KMS-11 (cell line): ENCODE measurements at regions not wholly inside any gene's neighbourhood (a gene's known extent, or its start where the extent isn't known, plus 50 kb on each side); places are given as distances from the start of the nearest gene placed in this dataset.

Experiments
- H2AFZ ChIP-seq: fragments of 200-600 bp; sonication (generic); 2 replicates; pipeline ENCODE4 v1.6.1; 2016; ENCODE audit warnings: antibody characterized with exemption, mixed run types, low read depth
- H3K27ac ChIP-seq: fragments of 200-600 bp; sonication (generic); 2 replicates; pipeline ENCODE4 v1.6.1; 2016; ENCODE audit warnings: mild to moderate bottlenecking, mixed run types
- H3K27me3 ChIP-seq: fragments of 200-600 bp; sonication (generic); 2 replicates; pipeline ENCODE4 v1.6.1; 2017; ENCODE audit warnings: mild to moderate bottlenecking, low read depth, mixed run types, moderate library complexity; ENCODE audit not compliant: insufficient read depth
- H3K36me3 ChIP-seq: fragments of 200-600 bp; sonication (generic); 2 replicates; pipeline ENCODE4 v1.6.1; 2017; ENCODE audit warnings: mild to moderate bottlenecking, mixed run types; ENCODE audit not compliant: insufficient read depth
- H3K4me1 ChIP-seq: fragments of 200-600 bp; sonication (generic); 2 replicates; pipeline ENCODE4 v1.6.1; 2016; ENCODE audit warnings: mild to moderate bottlenecking, low read depth, mixed run types; ENCODE audit not compliant: poor library complexity, severe bottlenecking
- H3K4me2 ChIP-seq: fragments of 200-600 bp; sonication (generic); 2 replicates; pipeline ENCODE4 v1.7.0; 2016; ENCODE audit warnings: mild to moderate bottlenecking, mixed run types
- H3K4me3 ChIP-seq: fragments of 200-600 bp; sonication (generic); IDR thresholded peaks from 2 replicates; pipeline ENCODE4 v1.6.1; 2017; ENCODE audit warnings: low read depth, low read length, mixed read lengths; ENCODE audit not compliant: insufficient read depth
- H3K79me2 ChIP-seq: fragments of 200-600 bp; sonication (generic); 2 replicates; pipeline ENCODE4 v1.6.1; 2016; ENCODE audit warnings: low read depth, mixed run types; ENCODE audit not compliant: insufficient read depth
- H3K9ac ChIP-seq: fragments of 200-600 bp; sonication (generic); 2 replicates; pipeline ENCODE4 v1.6.1; 2016; ENCODE audit warnings: mild to moderate bottlenecking, mixed run types
- H4K20me1 ChIP-seq: fragments of 200-600 bp; sonication (generic); 2 replicates; pipeline ENCODE4 v1.6.1; 2016; ENCODE audit warnings: mild to moderate bottlenecking, mixed run types; ENCODE audit not compliant: insufficient read depth
- TF ChIP-seq, protein P1 (sequence below): fragments of 200-600 bp; sonication (generic); conservative IDR thresholded peaks from 2 replicates; pipeline ENCODE4 v1.6.1; 2017; ENCODE audit warnings: low read depth, mild to moderate bottlenecking, antibody characterized with exemption, low read length, moderate library complexity, mixed read lengths

DNA sequence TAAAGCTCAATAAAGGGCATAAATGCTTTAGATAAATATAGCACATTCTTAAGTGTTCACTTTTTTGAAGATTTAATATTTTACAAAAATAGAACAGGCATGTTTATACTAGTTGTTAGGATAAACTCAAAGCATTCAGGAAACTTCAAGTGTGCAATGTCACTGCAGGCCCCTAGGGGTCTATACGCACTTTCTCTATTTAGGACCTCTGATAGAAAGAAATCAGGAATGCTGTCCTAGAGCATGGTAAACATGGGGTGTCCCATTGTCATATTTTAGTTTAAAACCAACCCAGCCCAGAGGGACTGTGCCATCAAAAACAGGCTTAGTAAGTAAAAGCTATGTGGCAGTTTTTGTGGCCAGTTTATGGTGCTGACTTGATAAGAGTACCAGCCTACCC, 102.2 kb downstream of the BARHL2 start:
- H4K20me1 ChIP-seq: no peaks in the 10 kb centered on the region
- no peaks in the 10 kb centered on the region for H3K27me3 ChIP-seq
- H3K4me3 ChIP-seq: no peak overlapping the region
- H2AFZ ChIP-seq: no peak overlapping the region
- no peak overlapping the region for H3K27ac ChIP-seq
- no peaks in the 10 kb centered on the region for H3K79me2 ChIP-seq
- no peak overlapping the region for H3K4me2 ChIP-seq
- TF ChIP-seq, protein P1, sequence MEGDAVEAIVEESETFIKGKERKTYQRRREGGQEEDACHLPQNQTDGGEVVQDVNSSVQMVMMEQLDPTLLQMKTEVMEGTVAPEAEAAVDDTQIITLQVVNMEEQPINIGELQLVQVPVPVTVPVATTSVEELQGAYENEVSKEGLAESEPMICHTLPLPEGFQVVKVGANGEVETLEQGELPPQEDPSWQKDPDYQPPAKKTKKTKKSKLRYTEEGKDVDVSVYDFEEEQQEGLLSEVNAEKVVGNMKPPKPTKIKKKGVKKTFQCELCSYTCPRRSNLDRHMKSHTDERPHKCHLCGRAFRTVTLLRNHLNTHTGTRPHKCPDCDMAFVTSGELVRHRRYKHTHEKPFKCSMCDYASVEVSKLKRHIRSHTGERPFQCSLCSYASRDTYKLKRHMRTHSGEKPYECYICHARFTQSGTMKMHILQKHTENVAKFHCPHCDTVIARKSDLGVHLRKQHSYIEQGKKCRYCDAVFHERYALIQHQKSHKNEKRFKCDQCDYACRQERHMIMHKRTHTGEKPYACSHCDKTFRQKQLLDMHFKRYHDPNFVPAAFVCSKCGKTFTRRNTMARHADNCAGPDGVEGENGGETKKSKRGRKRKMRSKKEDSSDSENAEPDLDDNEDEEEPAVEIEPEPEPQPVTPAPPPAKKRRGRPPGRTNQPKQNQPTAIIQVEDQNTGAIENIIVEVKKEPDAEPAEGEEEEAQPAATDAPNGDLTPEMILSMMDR: peak; percentile 20; the same call in 1 of the 2 replicates
- H3K4me1 ChIP-seq: no peaks in the 10 kb centered on the region
- H3K9ac ChIP-seq: no peak overlapping the region
- H3K36me3 ChIP-seq: no peaks in the 10 kb centered on the region

DNA sequence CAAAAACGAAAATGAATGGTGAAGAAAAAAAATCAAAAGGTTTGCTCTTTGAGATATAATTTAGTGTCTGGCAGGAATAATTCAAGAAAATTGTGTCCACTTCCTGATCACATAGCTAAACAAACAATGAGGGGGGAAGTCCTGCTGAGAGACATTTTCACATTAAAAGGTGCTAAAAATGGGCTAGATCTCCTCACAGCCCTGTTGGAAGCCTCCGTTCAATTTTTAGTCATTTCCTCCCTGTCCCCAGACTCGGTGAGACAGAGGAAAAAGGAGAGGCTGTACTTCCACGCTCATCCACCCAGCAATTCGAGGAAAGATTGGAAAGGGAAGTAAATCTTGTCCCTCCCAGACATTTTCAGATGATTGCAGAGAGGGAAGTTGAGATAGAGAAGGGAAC, 103.7 kb downstream of the BARHL2 start:
- no peaks in the 10 kb centered on the region for H3K4me1 ChIP-seq
- H3K4me3 ChIP-seq: no peak overlapping the region
- no peak overlapping the region for H3K4me2 ChIP-seq
- TF ChIP-seq, protein P1: no peak
- no peaks in the 10 kb centered on the region for H4K20me1 ChIP-seq
- H3K27ac ChIP-seq: no peak overlapping the region
- no peak overlapping the region for H2AFZ ChIP-seq
- no peaks in the 10 kb centered on the region for H3K27me3 ChIP-seq
- H3K9ac ChIP-seq: no peak overlapping the region
- no peaks in the 10 kb centered on the region for H3K79me2 ChIP-seq
- no peaks in the 10 kb centered on the region for H3K36me3 ChIP-seq

DNA sequence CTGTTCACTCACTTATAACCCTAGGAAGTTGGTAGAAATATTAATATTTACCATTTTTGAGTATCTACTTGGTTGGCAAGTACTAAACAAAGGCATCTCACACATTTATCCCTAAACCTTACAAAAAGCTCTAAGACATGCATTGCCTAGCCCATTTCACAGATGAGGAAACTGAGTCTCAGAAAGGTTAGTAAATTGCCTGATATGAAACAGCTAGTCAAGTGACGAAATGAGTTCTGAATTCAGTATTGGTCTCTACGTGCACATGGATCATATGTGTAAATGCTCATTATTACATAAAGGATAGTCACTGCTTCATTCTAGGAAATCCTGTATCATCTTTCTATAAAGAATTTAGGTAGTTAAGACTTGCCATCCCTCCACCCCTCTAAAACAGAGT, 105.1 kb downstream of the BARHL2 start:
- no peaks in the 10 kb centered on the region for H3K27me3 ChIP-seq
- H3K4me3 ChIP-seq: no peak overlapping the region
- H4K20me1 ChIP-seq: no peaks in the 10 kb centered on the region
- H3K4me2 ChIP-seq: no peak overlapping the region
- no peak overlapping the region for H2AFZ ChIP-seq
- TF ChIP-seq, protein P1: no peak
- H3K27ac ChIP-seq: no peak overlapping the region
- no peak overlapping the region for H3K9ac ChIP-seq
- no peaks in the 10 kb centered on the region for H3K4me1 ChIP-seq
- H3K36me3 ChIP-seq: no peaks in the 10 kb centered on the region
- no peaks in the 10 kb centered on the region for H3K79me2 ChIP-seq

DNA sequence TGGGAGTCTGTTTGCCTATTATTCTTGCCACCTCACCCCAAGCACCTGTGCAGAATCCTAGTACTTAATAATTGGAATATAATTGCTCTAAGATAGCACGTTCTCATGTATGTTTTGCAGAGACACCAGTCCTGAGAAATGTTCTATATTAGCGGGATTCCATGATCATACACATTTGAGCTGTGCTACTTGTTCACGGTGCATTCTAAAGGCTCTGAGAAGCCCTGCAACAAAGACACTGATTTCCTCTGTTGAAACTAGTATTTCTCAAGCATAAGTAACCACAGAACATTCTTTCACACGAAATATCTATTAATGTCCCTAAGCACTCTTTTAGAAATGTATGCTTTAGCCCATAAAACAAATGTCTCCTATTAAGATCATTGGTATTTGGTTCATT, 109.4 kb downstream of the BARHL2 start:
- Histone ChIP-seq H2AFZ (no peak overlapping the region), H3K4me2 (no peak overlapping the region), H3K27me3 (no peaks in the 10 kb centered on the region), H4K20me1 (no peaks in the 10 kb centered on the region), H3K4me3 (no peak overlapping the region), H3K4me1 (no peaks in the 10 kb centered on the region), H3K79me2 (no peaks in the 10 kb centered on the region), H3K27ac (no peak overlapping the region), H3K9ac (no peak overlapping the region), H3K36me3 (no peaks in the 10 kb centered on the region)
- TF ChIP-seq, protein P1: no peak
